HCT116 (cell line): ENCODE measurements at regions not wholly inside any gene's neighbourhood (a gene's known extent, or its start where the extent isn't known, plus 50 kb on each side); places are given as distances from the start of the nearest gene placed in this dataset.

Source experiments
- ATAC-seq: fragments of 200-7000 bp; cut with Tn5 transposase; 2 replicates; pipeline ENCODE4 v1.9.1; 2020; ENCODE audit warnings: mild to moderate bottlenecking, moderate library complexity
- BruUV-seq: library from RNA; stranded (reverse); fragments of 400-500 nt; replicated peaks from 2 replicates; lab custom pipeline; 2021; lab: Mats Ljungman, UMichigan
- CTCF ChIA-PET: fragments of 300-600 bp; sonication (Branson Sonifier 250); formaldehyde crosslinking; loops from one replicate; lab custom pipeline; 2021; ENCODE audit warnings: antibody characterized with exemption; lab: Charles Lee
- POLR2A ChIA-PET: fragments of 300-600, 350-600 bp; sonication (Branson Sonifier 250); formaldehyde crosslinking; loops from one replicate; lab custom pipeline; 2021; ENCODE audit warnings: antibody characterized with exemption; lab: Charles Lee
- RAD21 ChIA-PET, 2 experiments: fragments of 300-600 bp; sonication (Branson Sonifier 250); formaldehyde crosslinking; loops; one replicate each; lab custom pipeline; 2023; ENCODE audit warnings: low total read pairs in 2 of 2; ENCODE audit not compliant: uncharacterized antibody in 2 of 2, unreplicated experiment in 2 of 2, low non-redundant PET in 1 of 2; lab: Charles Lee
- DNase-seq: peaks from one replicate; pipeline ENCODE4 v3.0.0-alpha.2; 2010; ENCODE audit warnings: low read depth, low spot score
- H2AFZ ChIP-seq: fragments of 200-600 bp; shearing (Covaris generic), sonication (generic); 2 replicates; pipeline ENCODE4 v1.6.1; 2017; ENCODE audit warnings: low read depth, mixed run types, mixed read lengths, antibody characterized with exemption, low read length; ENCODE audit not compliant: poor library complexity, severe bottlenecking
- H3K27ac ChIP-seq: 2 replicates; pipeline ENCODE4 v1.5.1; 2012; ENCODE audit warnings: low read depth, low read length
- H3K27me3 ChIP-seq: fragments of 200-600 bp; sonication (generic); 2 replicates; pipeline ENCODE4 v1.6.1; 2016; ENCODE audit warnings: mixed run types, low read length, mixed read lengths; ENCODE audit not compliant: insufficient read depth
- H3K36me3 ChIP-seq, 2 experiments: fragments of 200-500 bp in 1 of 2; fragments of 200-600 bp in 1 of 2; sonication (Bioruptor generic) in 1 of 2; sonication (generic) in 1 of 2; 2 replicates each; pipeline versions ENCODE4 v1.5.1 to v1.6.1; 2014 to 2016; ENCODE audit warnings: low read length in 2 of 2, inconsistent platforms in 1 of 2, mixed read lengths in 1 of 2, mixed run types in 1 of 2; ENCODE audit not compliant: insufficient read depth in 2 of 2, control insufficient read depth in 1 of 2
- H3K4me1 ChIP-seq, 2 experiments: fragments of 200-600 bp in 1 of 2; sonication (generic) in 1 of 2; 2 replicates each; pipeline versions ENCODE4 v1.5.1 to v1.6.1; 2012 to 2017; ENCODE audit warnings: low read length in 2 of 2, inconsistent platforms in 1 of 2, mild to moderate bottlenecking in 1 of 2, mixed read lengths in 1 of 2, mixed run types in 1 of 2, moderate library complexity in 1 of 2; ENCODE audit not compliant: insufficient read depth in 2 of 2, control insufficient read depth in 1 of 2
- H3K4me2 ChIP-seq: fragments of 200-600 bp; sonication (generic); 2 replicates; pipeline ENCODE4 v1.6.1; 2017; ENCODE audit warnings: mixed run types, low read length, mixed read lengths
- H3K4me3 ChIP-seq, 2 experiments: fragments of 200-600 bp in 1 of 2; sonication (generic) in 1 of 2; replicated peaks in 1 of 2; 2 replicates each; pipeline ENCODE4 v1.5.1; 2011 to 2016; ENCODE audit warnings: low read length in 2 of 2, control low read depth in 1 of 2, low read depth in 1 of 2, mild to moderate bottlenecking in 1 of 2, mixed read lengths in 1 of 2, mixed run types in 1 of 2
- H3K79me2 ChIP-seq: fragments of 200-600 bp; sonication (generic); 2 replicates; pipeline ENCODE4 v1.6.1; 2017; ENCODE audit warnings: mild to moderate bottlenecking, mixed run types, low read length, moderate library complexity, mixed read lengths; ENCODE audit not compliant: insufficient read depth
- H3K9ac ChIP-seq: fragments of 200-600 bp; sonication (generic); 2 replicates; pipeline ENCODE4 v1.6.1; 2016; ENCODE audit warnings: low read length, mixed read lengths
- H3K9me2 ChIP-seq: fragments of 200-600 bp; sonication (generic), shearing (Covaris generic); 2 replicates; pipeline ENCODE4 v1.6.1; 2017; ENCODE audit warnings: mixed run types, mild to moderate bottlenecking, moderate library complexity; ENCODE audit not compliant: insufficient read depth
- H3K9me3 ChIP-seq, 2 experiments: fragments of 200-500 bp in 1 of 2; fragments of 200-600 bp in 1 of 2; sonication (Bioruptor generic) in 1 of 2; sonication (generic) in 1 of 2; 2 replicates each; pipeline ENCODE4 v1.6.1; 2014 to 2017; ENCODE audit warnings: low read length in 2 of 2, mixed read lengths in 2 of 2, inconsistent platforms in 1 of 2, low read depth in 1 of 2, mild to moderate bottlenecking in 1 of 2, mixed run types in 1 of 2, moderate library complexity in 1 of 2; ENCODE audit not compliant: control insufficient read depth in 1 of 2, insufficient read depth in 1 of 2
- H4K20me1 ChIP-seq: fragments of 200-600 bp; sonication (generic), shearing (Covaris generic); 2 replicates; pipeline ENCODE4 v1.6.1; 2017; ENCODE audit warnings: mixed run types, mild to moderate bottlenecking, moderate library complexity; ENCODE audit not compliant: insufficient read depth
- CBX3 ChIP-seq: IDR thresholded peaks from 2 replicates; pipeline ENCODE4 v1.6.1; 2012; ENCODE audit warnings: low read depth
- CEBPB ChIP-seq: IDR thresholded peaks from 2 replicates; pipeline ENCODE4 v1.6.1; 2012; ENCODE audit warnings: low read depth
- ELF1 ChIP-seq: IDR thresholded peaks from 2 replicates; pipeline ENCODE4 v1.6.1; 2012; ENCODE audit warnings: low read depth, borderline replicate concordance
- EZH2 ChIP-seq: fragments of 200-600 bp; sonication (generic); IDR thresholded peaks from 2 replicates; pipeline ENCODE4 v1.6.1; 2017; ENCODE audit warnings: antibody characterized with exemption, mixed run types
- EZH2phosphoT487 ChIP-seq: fragments of 200-600 bp; IDR thresholded peaks from 2 replicates; pipeline ENCODE4 v1.6.1; 2018; ENCODE audit warnings: antibody characterized with exemption, borderline replicate concordance
- JUND ChIP-seq: IDR thresholded peaks from 2 replicates; pipeline ENCODE4 v1.6.1; 2012
- POLR2A ChIP-seq: IDR thresholded peaks from 2 replicates; pipeline ENCODE4 v1.7.0; 2011; ENCODE audit warnings: borderline replicate concordance; ENCODE audit not compliant: insufficient read depth, insufficient read length; ENCODE audit errors: extremely low read depth
- POLR2AphosphoS5 ChIP-seq: IDR thresholded peaks from 2 replicates; pipeline ENCODE4 v1.6.1; 2011; ENCODE audit warnings: mild to moderate bottlenecking, low read depth, low read length, moderate library complexity
- RAD21 ChIP-seq: IDR thresholded peaks from 2 replicates; pipeline ENCODE4 v1.6.1; 2012; ENCODE audit warnings: low read depth, mild to moderate bottlenecking
- SRF ChIP-seq: IDR thresholded peaks from 2 replicates; pipeline ENCODE4 v1.6.1; 2012; ENCODE audit warnings: low read depth
- YY1 ChIP-seq: IDR thresholded peaks from 2 replicates; pipeline ENCODE4 v1.6.1; 2011; ENCODE audit warnings: low read length, low read depth, moderate library complexity, mild to moderate bottlenecking; ENCODE audit not compliant: insufficient replicate concordance; ENCODE audit errors: extremely low read depth
- ZFX ChIP-seq: fragments of 450-650 bp; IDR thresholded peaks from 2 replicates; pipeline ENCODE4 v1.6.1; 2017
- ZNF274 ChIP-seq: fragments of 200-500 bp; sonication (Bioruptor generic); IDR thresholded peaks from 2 replicates; pipeline ENCODE4 v1.6.1; 2014; ENCODE audit warnings: mild to moderate bottlenecking, low read depth, low read length, inconsistent platforms
- intact Hi-C: fragments of 100-400 bp; cut with micrococcal nuclease; formaldehyde crosslinking; loops from 2 replicates; pipeline ENCODE4 v1.10.0; 2022
- TF ChIP-seq, protein P1 (sequence below): IDR thresholded peaks from 2 replicates; pipeline ENCODE4 v1.6.1; 2012; ENCODE audit warnings: low read depth
- TF ChIP-seq, protein P2 (sequence below): IDR thresholded peaks from 2 replicates; pipeline ENCODE4 v1.6.1; 2012
- TF ChIP-seq, protein P3 (sequence below): IDR thresholded peaks from 2 replicates; pipeline ENCODE4 v1.6.1; 2011; ENCODE audit warnings: mild to moderate bottlenecking, low read length, moderate library complexity; ENCODE audit not compliant: insufficient replicate concordance; ENCODE audit errors: extremely low read depth

DNA sequence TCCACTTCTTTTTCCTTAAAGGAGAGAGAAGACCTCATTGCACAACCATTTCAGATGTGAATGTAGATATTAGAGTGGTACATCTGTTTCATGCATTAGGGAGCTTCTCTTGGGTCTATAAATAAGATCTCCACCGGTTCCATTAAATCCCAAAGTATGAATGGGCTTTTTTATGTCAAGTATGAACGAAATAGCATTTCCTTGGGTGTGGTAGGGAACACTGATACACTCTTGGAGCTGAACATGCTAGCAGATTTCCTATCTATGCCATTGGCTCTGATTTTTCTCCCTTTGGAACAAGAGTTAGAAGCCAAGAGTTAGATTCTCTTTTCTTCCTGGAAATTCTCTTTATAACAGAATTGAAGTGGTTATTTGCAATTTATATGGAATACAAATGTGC is 245.6 kb upstream of the ADAMTS5 start (continued):
- TF ChIP-seq, protein P1, sequence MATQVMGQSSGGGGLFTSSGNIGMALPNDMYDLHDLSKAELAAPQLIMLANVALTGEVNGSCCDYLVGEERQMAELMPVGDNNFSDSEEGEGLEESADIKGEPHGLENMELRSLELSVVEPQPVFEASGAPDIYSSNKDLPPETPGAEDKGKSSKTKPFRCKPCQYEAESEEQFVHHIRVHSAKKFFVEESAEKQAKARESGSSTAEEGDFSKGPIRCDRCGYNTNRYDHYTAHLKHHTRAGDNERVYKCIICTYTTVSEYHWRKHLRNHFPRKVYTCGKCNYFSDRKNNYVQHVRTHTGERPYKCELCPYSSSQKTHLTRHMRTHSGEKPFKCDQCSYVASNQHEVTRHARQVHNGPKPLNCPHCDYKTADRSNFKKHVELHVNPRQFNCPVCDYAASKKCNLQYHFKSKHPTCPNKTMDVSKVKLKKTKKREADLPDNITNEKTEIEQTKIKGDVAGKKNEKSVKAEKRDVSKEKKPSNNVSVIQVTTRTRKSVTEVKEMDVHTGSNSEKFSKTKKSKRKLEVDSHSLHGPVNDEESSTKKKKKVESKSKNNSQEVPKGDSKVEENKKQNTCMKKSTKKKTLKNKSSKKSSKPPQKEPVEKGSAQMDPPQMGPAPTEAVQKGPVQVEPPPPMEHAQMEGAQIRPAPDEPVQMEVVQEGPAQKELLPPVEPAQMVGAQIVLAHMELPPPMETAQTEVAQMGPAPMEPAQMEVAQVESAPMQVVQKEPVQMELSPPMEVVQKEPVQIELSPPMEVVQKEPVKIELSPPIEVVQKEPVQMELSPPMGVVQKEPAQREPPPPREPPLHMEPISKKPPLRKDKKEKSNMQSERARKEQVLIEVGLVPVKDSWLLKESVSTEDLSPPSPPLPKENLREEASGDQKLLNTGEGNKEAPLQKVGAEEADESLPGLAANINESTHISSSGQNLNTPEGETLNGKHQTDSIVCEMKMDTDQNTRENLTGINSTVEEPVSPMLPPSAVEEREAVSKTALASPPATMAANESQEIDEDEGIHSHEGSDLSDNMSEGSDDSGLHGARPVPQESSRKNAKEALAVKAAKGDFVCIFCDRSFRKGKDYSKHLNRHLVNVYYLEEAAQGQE: no peak
- no peak for TF ChIP-seq POLR2A
- TF ChIP-seq EZH2phosphoT487: no peak
- no peak for TF ChIP-seq ELF1
- TF ChIP-seq, protein P2, sequence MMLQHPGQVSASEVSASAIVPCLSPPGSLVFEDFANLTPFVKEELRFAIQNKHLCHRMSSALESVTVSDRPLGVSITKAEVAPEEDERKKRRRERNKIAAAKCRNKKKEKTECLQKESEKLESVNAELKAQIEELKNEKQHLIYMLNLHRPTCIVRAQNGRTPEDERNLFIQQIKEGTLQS: no peak
- no peak for TF ChIP-seq ZFX
- no peak for TF ChIP-seq EZH2
- no peak for TF ChIP-seq JUND

DNA sequence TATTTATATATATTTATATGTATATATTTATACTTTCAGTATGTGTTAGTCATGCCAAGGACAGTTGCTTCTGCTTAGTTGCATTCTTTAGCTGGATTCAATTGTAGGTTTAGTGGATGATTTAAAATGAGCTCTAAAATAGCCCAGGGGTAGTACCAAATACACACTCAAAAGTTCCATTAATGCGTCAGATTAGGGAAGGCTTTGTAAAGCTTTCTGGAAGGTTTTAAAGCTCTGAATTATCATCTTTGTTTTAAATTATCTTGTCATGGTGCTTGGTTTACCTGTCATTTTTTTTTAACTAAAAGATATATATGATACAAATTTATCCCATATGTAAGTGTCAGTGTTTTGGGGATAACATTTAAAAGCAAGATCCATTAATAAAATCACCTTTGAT is 242.7 kb upstream of the ADAMTS5 start:
- Histone ChIP-seq H3K27ac (no peak overlapping the region), H3K9ac (no peak overlapping the region), H3K4me3 (no peak overlapping the region), H3K79me2 (no peaks in the 10 kb centered on the region), H3K4me2 (no peak overlapping the region), H3K4me1 (no peaks in the 10 kb centered on the region), H4K20me1 (no peaks in the 10 kb centered on the region), H3K9me2 (no peaks in the 10 kb centered on the region), H2AFZ (no peak overlapping the region), H3K36me3 (no peaks in the 10 kb centered on the region), H3K9me3 (peaks cover 8 to 42% of the 10 kb centered on the region in 2 experiments; a peak in 2 of 4 replicates), H3K27me3 (no peaks in the 10 kb centered on the region)
- no peak for ATAC-seq
- CTCF ChIA-PET: no interaction called here
- POLR2A ChIA-PET: no interaction called here
- RAD21 ChIA-PET: no interaction called here
- intact Hi-C loops: no loop called here
- BruUV-seq: no TSS peak
- DNase-seq: no peak
- TF ChIP-seq SRF: no peak
- no peak for TF ChIP-seq POLR2A
- TF ChIP-seq CEBPB: no peak
- no peak for TF ChIP-seq CBX3
- no peak for TF ChIP-seq ZNF274
- TF ChIP-seq POLR2AphosphoS5: no peak
- no peak for TF ChIP-seq RAD21
- TF ChIP-seq, protein P1: no peak
- TF ChIP-seq, protein P2: no peak
- TF ChIP-seq EZH2: no peak
- TF ChIP-seq, protein P3, sequence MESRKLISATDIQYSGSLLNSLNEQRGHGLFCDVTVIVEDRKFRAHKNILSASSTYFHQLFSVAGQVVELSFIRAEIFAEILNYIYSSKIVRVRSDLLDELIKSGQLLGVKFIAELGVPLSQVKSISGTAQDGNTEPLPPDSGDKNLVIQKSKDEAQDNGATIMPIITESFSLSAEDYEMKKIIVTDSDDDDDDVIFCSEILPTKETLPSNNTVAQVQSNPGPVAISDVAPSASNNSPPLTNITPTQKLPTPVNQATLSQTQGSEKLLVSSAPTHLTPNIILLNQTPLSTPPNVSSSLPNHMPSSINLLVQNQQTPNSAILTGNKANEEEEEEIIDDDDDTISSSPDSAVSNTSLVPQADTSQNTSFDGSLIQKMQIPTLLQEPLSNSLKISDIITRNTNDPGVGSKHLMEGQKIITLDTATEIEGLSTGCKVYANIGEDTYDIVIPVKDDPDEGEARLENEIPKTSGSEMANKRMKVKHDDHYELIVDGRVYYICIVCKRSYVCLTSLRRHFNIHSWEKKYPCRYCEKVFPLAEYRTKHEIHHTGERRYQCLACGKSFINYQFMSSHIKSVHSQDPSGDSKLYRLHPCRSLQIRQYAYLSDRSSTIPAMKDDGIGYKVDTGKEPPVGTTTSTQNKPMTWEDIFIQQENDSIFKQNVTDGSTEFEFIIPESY: no peak
- TF ChIP-seq YY1: no peak
- no peak for TF ChIP-seq ZFX
